ENCODE measurements at regions not wholly inside any gene's neighbourhood (a gene's known extent, or its start where the extent isn't known, plus 50 kb on each side); places are given as distances from the start of the nearest gene placed in this dataset.

- no peak overlapping the region for H3K4me3 ChIP-seq
- no peak for DNase-seq (ENCODE audit: low spot score)
- no peak for TF ChIP-seq CTCF (IDR thresholded peaks at IDR 0.05)
- H3K27ac ChIP-seq, result no peak overlapping the region
These were observed 1143.4 kb upstream of the SORCS1 start for GRCh38 chr10:108307925-108308312.

GRCh38 chr10:108307250-108307924 is 1142.9 kb upstream of the SORCS1 start:
- Histone ChIP-seq H3K27ac (no peak overlapping the region), H3K4me3 (no peak overlapping the region)
- TF ChIP-seq CTCF (IDR thresholded peaks at IDR 0.05), result no peak
- no peak for DNase-seq (ENCODE audit: low spot score)

GRCh38 chr10:108303149-108303548 is 1138.6 kb upstream of the SORCS1 start:
- DNase-seq (ENCODE audit: low spot score), result no peak
- TF ChIP-seq CTCF (IDR thresholded peaks at IDR 0.05), result no peak
- Histone ChIP-seq H3K27ac (no peak overlapping the region), H3K4me3 (no peak overlapping the region)

- H3K27ac ChIP-seq, result no peak overlapping the region
- no peak overlapping the region for H3K4me3 ChIP-seq
- no peak for TF ChIP-seq CTCF (IDR thresholded peaks at IDR 0.05)
- DNase-seq (ENCODE audit: low spot score), result no peak
These were observed 1136.5 kb upstream of the SORCS1 start for GRCh38 chr10:108301002-108301401.

- no peak overlapping the region for H3K4me3 ChIP-seq
- TF ChIP-seq CTCF (IDR thresholded peaks at IDR 0.05), result no peak
- H3K27ac ChIP-seq, result no peak overlapping the region
- no peak for DNase-seq (ENCODE audit: low spot score)
These were observed 1126.3 kb upstream of the SORCS1 start for GRCh38 chr10:108290823-108291222.

GRCh38 chr10:108275895-108276685 is 1111.6 kb upstream of the SORCS1 start:
- H3K4me3 ChIP-seq, result no peak overlapping the region
- no peak for DNase-seq (ENCODE audit: low spot score)
- H3K27ac ChIP-seq, result no peak overlapping the region
- no peak for TF ChIP-seq CTCF (IDR thresholded peaks at IDR 0.05)
